Neuronal stem cell (in vitro differentiated cells): ENCODE measurements at regions not wholly inside any gene's neighbourhood (a gene's known extent, or its start where the extent isn't known, plus 50 kb on each side); places are given as distances from the start of the nearest gene placed in this dataset.

Experiments
- DNase-seq: peaks from one replicate; pipeline ENCODE4 v3.0.0-alpha.2; 2013; ENCODE audit warnings: low spot score
- H2AFZ ChIP-seq: one replicate; pipeline ENCODE4 v1.6.1; 2013; ENCODE audit warnings: mild to moderate bottlenecking, low read length, inconsistent platforms
- H2AK5ac ChIP-seq: 2 replicates; pipeline ENCODE4 v1.6.1; 2013; ENCODE audit warnings: low read depth, mild to moderate bottlenecking, inconsistent platforms, low read length, moderate library complexity, mixed read lengths
- H2BK120ac ChIP-seq: 2 replicates; pipeline ENCODE4 v1.6.1; 2013; ENCODE audit warnings: low read depth, mild to moderate bottlenecking, inconsistent platforms, low read length, moderate library complexity, mixed read lengths
- H2BK12ac ChIP-seq: one replicate; pipeline ENCODE4 v1.6.1; 2013; ENCODE audit warnings: low read length, inconsistent platforms
- H2BK15ac ChIP-seq: 2 replicates; pipeline ENCODE4 v1.6.1; 2013; ENCODE audit warnings: mild to moderate bottlenecking, low read length, inconsistent platforms, mixed read lengths
- H2BK5ac ChIP-seq: one replicate; pipeline ENCODE4 v1.6.1; 2013; ENCODE audit warnings: inconsistent platforms, mild to moderate bottlenecking, low read length, moderate library complexity
- H3K14ac ChIP-seq: one replicate; pipeline ENCODE4 v1.6.1; 2013; ENCODE audit warnings: low read length, inconsistent platforms
- H3K18ac ChIP-seq: 2 replicates; pipeline ENCODE4 v1.6.1; 2013; ENCODE audit warnings: low read length, inconsistent platforms
- H3K23ac ChIP-seq: 2 replicates; pipeline ENCODE4 v1.6.1; 2013; ENCODE audit warnings: low read depth, mild to moderate bottlenecking, mixed read lengths, low read length, inconsistent platforms; ENCODE audit not compliant: poor library complexity
- H3K27ac ChIP-seq: replicated peaks from 3 replicates; pipeline ENCODE4 v1.5.1; 2013; ENCODE audit warnings: low read length, inconsistent platforms
- H3K27me3 ChIP-seq, 3 experiments: 2 replicates each; pipeline ENCODE4 v1.6.1; 2013; ENCODE audit warnings: low read length in 3 of 3, mild to moderate bottlenecking in 2 of 3, inconsistent platforms in 1 of 3, low read depth in 1 of 3, mixed read lengths in 1 of 3, moderate library complexity in 1 of 3; ENCODE audit not compliant: control insufficient read depth in 3 of 3, insufficient read depth in 3 of 3
- H3K36me3 ChIP-seq, 2 donors: replicated peaks in 1 of 2; 2 replicates each; pipeline ENCODE4 v1.6.1; 2013; ENCODE audit warnings: low read length in 2 of 2; ENCODE audit not compliant: control insufficient read depth in 2 of 2, insufficient read depth in 2 of 2
- H3K4ac ChIP-seq: 2 replicates; pipeline ENCODE4 v1.6.1; 2013; ENCODE audit warnings: inconsistent platforms, mild to moderate bottlenecking, low read length, moderate library complexity
- H3K4me1 ChIP-seq, 2 donors: 1 replicate in 1 of 2; 2 replicates in 1 of 2; pipeline ENCODE4 v1.6.1; 2013; ENCODE audit warnings: low read length in 2 of 2, low read depth in 1 of 2; ENCODE audit not compliant: control insufficient read depth in 2 of 2, insufficient read depth in 1 of 2
- H3K4me2 ChIP-seq: one replicate; pipeline ENCODE4 v1.6.1; 2013; ENCODE audit warnings: mild to moderate bottlenecking, low read length, inconsistent platforms; ENCODE audit not compliant: insufficient read depth, poor library complexity, severe bottlenecking
- H3K4me3 ChIP-seq, 2 donors: 2 replicates each; pipeline ENCODE4 v1.5.1; 2013; ENCODE audit warnings: low read length in 2 of 2, mild to moderate bottlenecking in 2 of 2, inconsistent platforms in 1 of 2, moderate library complexity in 1 of 2
- H3K79me1 ChIP-seq: one replicate; pipeline ENCODE4 v1.6.1; 2013; ENCODE audit warnings: low read depth, mild to moderate bottlenecking, inconsistent platforms, low read length, moderate library complexity
- H3K9ac ChIP-seq: one replicate; pipeline ENCODE4 v1.6.1; 2013; ENCODE audit warnings: mild to moderate bottlenecking, low read depth, low read length, inconsistent platforms; ENCODE audit not compliant: poor library complexity
- H3K9me3 ChIP-seq, 2 donors: replicated peaks in 1 of 2; 2 replicates each; pipeline versions ENCODE3 to v1.6.1; 2013; ENCODE audit warnings: low read length in 2 of 2, mild to moderate bottlenecking in 2 of 2, inconsistent platforms in 1 of 2, low read depth in 1 of 2, mixed read lengths in 1 of 2, moderate library complexity in 1 of 2; ENCODE audit not compliant: control insufficient read depth in 2 of 2, insufficient read depth in 1 of 2
- H4K8ac ChIP-seq: one replicate; pipeline ENCODE4 v1.6.1; 2013; ENCODE audit warnings: low read depth, mild to moderate bottlenecking, inconsistent platforms, low read length, moderate library complexity
- H4K91ac ChIP-seq: one replicate; pipeline ENCODE4 v1.6.1; 2013; ENCODE audit warnings: low read length, low read depth, mild to moderate bottlenecking, inconsistent platforms; ENCODE audit not compliant: poor library complexity
- WGBS, 2 donors: extraction: QIAGEN DNeasy Blood & Tissue Kit; methylation state at CpG; one replicate each; pipeline ENCODE4 v1.1.7; 2013; ENCODE audit warnings: missing lambda C conversion rate in 2 of 2, mixed read lengths in 1 of 2; ENCODE audit not compliant: insufficient read length in 2 of 2, insufficient replicate concordance in 1 of 2; ENCODE audit errors: extremely low coverage in 2 of 2; 5-methylcytosine and 5-hydroxymethylcytosine counted together

DNA sequence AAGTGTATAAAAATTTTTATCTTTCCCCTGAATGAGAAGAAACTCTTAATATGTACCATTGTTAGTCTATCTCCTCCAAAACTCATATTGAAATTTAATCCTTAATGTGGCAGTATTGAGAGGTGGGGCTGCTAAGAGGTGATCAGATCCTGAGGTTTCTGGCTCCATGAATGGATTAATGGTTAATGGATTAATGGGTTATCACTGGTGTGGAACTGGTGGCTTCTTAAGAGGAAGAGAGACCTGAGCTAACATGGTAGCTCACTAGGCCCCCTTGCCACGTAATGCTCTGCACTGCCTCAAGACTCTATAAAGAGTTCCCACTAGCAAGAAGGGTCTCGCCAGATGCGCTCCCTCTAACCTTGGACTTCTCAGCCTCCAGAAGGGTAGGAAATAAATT is 70.6 kb upstream of the ZBTB18 start:
- peaks cover 0 to 2% of the 10 kb centered on the region in 2 donors for H3K9me3 ChIP-seq
- H3K14ac ChIP-seq = no peak overlapping the region
- no peak overlapping the region for H3K4me2 ChIP-seq
- H2AFZ ChIP-seq = no peak overlapping the region
- no peak overlapping the region for H3K18ac ChIP-seq
- H3K27ac ChIP-seq = no peak overlapping the region
- H3K27me3 ChIP-seq = no peaks in the 10 kb centered on the region
- H3K4me3 ChIP-seq = no peak overlapping the region
- H3K79me1 ChIP-seq = no peaks in the 10 kb centered on the region
- no peak overlapping the region for H4K8ac ChIP-seq
- H3K23ac ChIP-seq = no peak overlapping the region
- no peak overlapping the region for H2BK120ac ChIP-seq
- no peaks in the 10 kb centered on the region for H3K4me1 ChIP-seq
- no peak overlapping the region for H3K4ac ChIP-seq
- H2BK5ac ChIP-seq = no peak overlapping the region
- no peak overlapping the region for H2BK15ac ChIP-seq
- no peak overlapping the region for H3K9ac ChIP-seq
- WGBS, 2 donors = no CpG with 5 or more reads among the region's 3 CpGs
- H3K36me3 ChIP-seq = no peaks in the 10 kb centered on the region
- no peak overlapping the region for H4K91ac ChIP-seq
- H2AK5ac ChIP-seq = no peak overlapping the region
- H2BK12ac ChIP-seq = no peak overlapping the region
- no peak for DNase-seq

DNA sequence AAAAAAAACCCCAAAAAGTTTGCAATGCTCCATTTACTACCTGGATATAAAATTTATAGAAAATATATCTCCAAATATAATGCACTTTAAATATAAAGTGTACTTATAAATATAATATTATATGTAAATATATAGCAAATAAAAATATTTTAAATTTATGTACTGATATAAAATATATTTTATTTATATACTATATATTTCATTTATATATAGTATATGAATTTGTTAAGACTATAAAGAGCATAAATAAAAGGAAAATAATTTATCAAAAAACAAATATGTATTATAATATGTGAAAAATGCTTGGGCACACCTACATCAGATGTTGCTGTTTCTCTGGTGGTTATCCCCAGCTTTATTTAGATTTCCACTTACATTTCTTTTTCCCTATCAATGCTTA is 71.0 kb upstream of the ZBTB18 start:
- no peaks in the 10 kb centered on the region for H3K36me3 ChIP-seq
- no peak overlapping the region for H3K14ac ChIP-seq
- no peaks in the 10 kb centered on the region for H3K27me3 ChIP-seq
- no peak overlapping the region for H2BK15ac ChIP-seq
- H3K4ac ChIP-seq = no peak overlapping the region
- no peak overlapping the region for H3K27ac ChIP-seq
- no peak overlapping the region for H2AK5ac ChIP-seq
- no peaks in the 10 kb centered on the region for H3K4me1 ChIP-seq
- H2BK120ac ChIP-seq = no peak overlapping the region
- H2BK5ac ChIP-seq = no peak overlapping the region
- H3K4me3 ChIP-seq = no peak overlapping the region
- no peak overlapping the region for H3K4me2 ChIP-seq
- H4K91ac ChIP-seq = no peak overlapping the region
- H3K9ac ChIP-seq = no peak overlapping the region
- H4K8ac ChIP-seq = no peak overlapping the region
- H3K18ac ChIP-seq = no peak overlapping the region
- no peak overlapping the region for H3K23ac ChIP-seq
- peaks cover 0 to 2% of the 10 kb centered on the region in 2 donors for H3K9me3 ChIP-seq
- no peak overlapping the region for H2BK12ac ChIP-seq
- H2AFZ ChIP-seq = no peak overlapping the region
- H3K79me1 ChIP-seq = no peaks in the 10 kb centered on the region
- DNase-seq = no peak

DNA sequence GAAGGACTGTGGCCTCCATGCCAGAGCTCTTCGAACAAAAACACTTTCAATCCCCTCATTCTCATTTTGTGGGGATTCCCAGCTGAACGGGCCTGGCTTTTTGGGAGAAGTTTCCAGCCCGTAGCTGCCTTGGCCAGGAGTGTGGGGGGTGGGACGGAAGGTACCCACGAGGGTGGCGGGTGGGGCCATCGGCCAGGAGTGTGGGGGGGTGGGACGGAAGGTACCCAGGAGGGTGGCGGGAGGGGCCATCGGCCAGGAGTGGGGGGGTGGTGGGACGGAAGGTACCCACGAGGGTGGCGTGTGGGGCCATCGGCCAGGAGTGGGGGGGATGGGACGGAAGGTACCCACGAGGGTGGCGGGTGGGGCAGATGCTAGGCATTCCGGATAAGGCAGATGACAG is 71.7 kb upstream of the ZBTB18 start:
- Histone ChIP-seq H3K4ac (no peak overlapping the region), H4K8ac (no peak overlapping the region), H2AK5ac (no peak overlapping the region), H3K18ac (peak overlapping the region; percentile 74), H3K79me1 (no peaks in the 10 kb centered on the region), H2BK120ac (no peak overlapping the region), H3K4me3 (no peak overlapping the region), H3K27me3 (no peaks in the 10 kb centered on the region), H2BK5ac (no peak overlapping the region), H3K27ac (no peak overlapping the region), H3K36me3 (no peaks in the 10 kb centered on the region), H4K91ac (no peak overlapping the region), H2BK15ac (no peak overlapping the region), H3K23ac (no peak overlapping the region), H3K4me2 (no peak overlapping the region), H2BK12ac (no peak overlapping the region), H3K4me1 (no peaks in the 10 kb centered on the region), H3K9ac (no peak overlapping the region), H2AFZ (peak overlapping the region; percentile 3), H3K9me3 (no peaks in the 10 kb centered on the region), H3K14ac (no peak overlapping the region)
- no peak for DNase-seq
- WGBS, 2 donors = no CpG with 5 or more reads among the region's 18 CpGs

DNA sequence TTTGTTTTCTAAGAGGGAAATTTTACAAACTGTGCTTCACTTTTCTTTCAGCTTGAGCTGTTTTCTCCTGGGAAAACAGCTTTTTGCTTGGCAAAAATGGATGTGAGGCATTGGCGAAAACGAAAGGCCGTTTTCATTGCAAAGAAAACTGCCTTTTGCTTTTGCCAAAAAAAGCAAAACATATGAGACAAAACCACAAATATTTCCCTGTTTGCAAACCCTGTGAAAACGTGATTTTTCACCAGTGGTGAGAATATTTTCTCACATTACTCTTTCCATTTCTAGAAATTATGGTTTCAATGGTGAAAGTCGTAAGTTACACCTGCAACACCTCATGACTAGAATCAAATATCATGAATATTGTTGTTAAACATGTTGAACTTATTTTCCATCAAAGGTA is 74.0 kb upstream of the ZBTB18 start:
- H3K14ac ChIP-seq = no peak overlapping the region
- no peak for DNase-seq
- no peak overlapping the region for H3K23ac ChIP-seq
- H4K8ac ChIP-seq = no peak overlapping the region
- H3K9ac ChIP-seq = no peak overlapping the region
- H3K4ac ChIP-seq = no peak overlapping the region
- no peak overlapping the region for H3K18ac ChIP-seq
- no peaks in the 10 kb centered on the region for H3K36me3 ChIP-seq
- H2BK5ac ChIP-seq = no peak overlapping the region
- H3K4me3 ChIP-seq = no peak overlapping the region
- H2AK5ac ChIP-seq = no peak overlapping the region
- H3K27me3 ChIP-seq = no peaks in the 10 kb centered on the region
- peaks cover 0 to 2% of the 10 kb centered on the region in 2 donors for H3K4me1 ChIP-seq
- no peaks in the 10 kb centered on the region for H3K9me3 ChIP-seq
- no peak overlapping the region for H4K91ac ChIP-seq
- H2BK12ac ChIP-seq = no peak overlapping the region
- WGBS, 2 donors = no CpG with 5 or more reads among the region's 5 CpGs
- H2BK15ac ChIP-seq = no peak overlapping the region
- H2AFZ ChIP-seq = no peak overlapping the region
- H2BK120ac ChIP-seq = no peak overlapping the region
- H3K4me2 ChIP-seq = no peak overlapping the region
- H3K79me1 ChIP-seq = no peaks in the 10 kb centered on the region
- H3K27ac ChIP-seq = no peak overlapping the region
